ENCODE measurements at regions not wholly inside any gene's neighbourhood (a gene's known extent, or its start where the extent isn't known, plus 50 kb on each side); places are given as distances from the start of the nearest gene placed in this dataset.
A peak's percentile ranks its signal among the peaks of the same experiment; 100 is the strongest.
"Not testable (repeated sequence)": the region's sequence is repeated elsewhere in the genome, so short reads cannot be mapped to it uniquely, and the experiment has no call there.

- ATAC-seq (no peak), DNase-seq (ENCODE audit: low spot score) (no peak)
These were observed 258.8 kb upstream of the CHD1 start for GRCh38 chr5:99187611-99188010.

GRCh38 chr5:99179206-99179605 lies 250.4 kb upstream of the CHD1 start:
- no peak for ATAC-seq
- DNase-seq (ENCODE audit: low spot score), result no peak

GRCh38 chr5:99177796-99178195 lies 249.0 kb upstream of the CHD1 start:
- no peak for DNase-seq (ENCODE audit: low spot score)
- ATAC-seq, result no peak

- ATAC-seq (no peak), DNase-seq (ENCODE audit: low spot score) (no peak)
These were observed 247.4 kb upstream of the CHD1 start for GRCh38 chr5:99176186-99176585.

- DNase-seq (ENCODE audit: low spot score) (no peak), ATAC-seq (no peak)
These were observed 240.5 kb upstream of the CHD1 start for GRCh38 chr5:99169309-99169708.

GRCh38 chr5:99161538-99161937 lies 232.7 kb upstream of the CHD1 start:
- not testable (repeated sequence) for DNase-seq (ENCODE audit: low spot score); ATAC-seq

- no peak for ATAC-seq
These were observed 227.9 kb upstream of the CHD1 start for GRCh38 chr5:99156688-99157087.

GRCh38 chr5:99143283-99143795 lies 214.5 kb upstream of the CHD1 start:
- DNase-seq (ENCODE audit: low spot score); ATAC-seq: not testable (repeated sequence)

More at GRCh38 chr5:99156688-99157087, 227.9 kb upstream of the CHD1 start:
- DNase-seq (ENCODE audit: low spot score), result no peak

GRCh38 chr5:99141534-99142128 lies 212.8 kb upstream of the CHD1 start:
- ATAC-seq (peak; percentile 42), DNase-seq (ENCODE audit: low spot score) (peak; percentile 47)

- DNase-seq (ENCODE audit: low spot score) (no peak), ATAC-seq (no peak)
These were observed 210.1 kb upstream of the CHD1 start for GRCh38 chr5:99138911-99139310.

- ATAC-seq (no peak), DNase-seq (ENCODE audit: low spot score) (no peak)
These were observed 205.1 kb upstream of the CHD1 start for GRCh38 chr5:99133921-99134320.

- ATAC-seq (no peak), DNase-seq (ENCODE audit: low spot score) (no peak)
These were observed 201.1 kb upstream of the CHD1 start for GRCh38 chr5:99129768-99130501.

GRCh38 chr5:99122976-99123375 lies 194.2 kb upstream of the CHD1 start:
- DNase-seq (ENCODE audit: low spot score), result no peak
- ATAC-seq, result no peak

GRCh38 chr5:99119326-99119725 lies 190.5 kb upstream of the CHD1 start:
- ATAC-seq, result no peak
- no peak for DNase-seq (ENCODE audit: low spot score)

GRCh38 chr5:99116526-99116925 lies 187.7 kb upstream of the CHD1 start:
- no peak for ATAC-seq
- DNase-seq (ENCODE audit: low spot score), result no peak

- DNase-seq (ENCODE audit: low spot score) (no peak), ATAC-seq (no peak)
These were observed 181.1 kb upstream of the CHD1 start for GRCh38 chr5:99109894-99110293.

- no peak for ATAC-seq
These were observed 176.4 kb upstream of the CHD1 start for GRCh38 chr5:99105216-99105615.

GRCh38 chr5:99104538-99105132 lies 175.8 kb upstream of the CHD1 start:
- ATAC-seq (peak; percentile 68), DNase-seq (ENCODE audit: low spot score) (no peak)

More at GRCh38 chr5:99105216-99105615, 176.4 kb upstream of the CHD1 start:
- no peak for DNase-seq (ENCODE audit: low spot score)

GRCh38 chr5:99102073-99102697 lies 173.4 kb upstream of the CHD1 start:
- no peak for ATAC-seq
- no peak for DNase-seq (ENCODE audit: low spot score)

- ATAC-seq (no peak), DNase-seq (ENCODE audit: low spot score) (no peak)
These were observed 170.9 kb upstream of the CHD1 start for GRCh38 chr5:99099691-99100090.

- DNase-seq (ENCODE audit: low spot score), result no peak
- no peak for ATAC-seq
These were observed 161.2 kb upstream of the CHD1 start for GRCh38 chr5:99089822-99090549.
